T47D (cell line): ENCODE measurements at regions not wholly inside any gene's neighbourhood (a gene's known extent, or its start where the extent isn't known, plus 50 kb on each side); places are given as distances from the start of the nearest gene placed in this dataset.
"Not testable (repeated sequence)": the region's sequence is repeated elsewhere in the genome, so short reads cannot be mapped to it uniquely, and the experiment has no call there.

ENCODE experiments used
- DNase-seq, 2 experiments: peaks; one replicate each; pipeline versions ENCODE4 v3.0.0 to v3.0.0-alpha.2; 2011 to 2012; ENCODE audit warnings: low read depth in 1 of 2, low spot score in 1 of 2
- JUND ChIP-seq: IDR thresholded peaks from 2 replicates; pipeline ENCODE4 v1.6.1; 2012; ENCODE audit warnings: low read depth
- in situ Hi-C: cut with HindIII; loops from 2 replicates; pipeline ENCODE4 v1.10.0; 2016; ENCODE audit warnings: low sequenced_read_pairs, low pct_unique_long_range_greater_than_20kb

DNA sequence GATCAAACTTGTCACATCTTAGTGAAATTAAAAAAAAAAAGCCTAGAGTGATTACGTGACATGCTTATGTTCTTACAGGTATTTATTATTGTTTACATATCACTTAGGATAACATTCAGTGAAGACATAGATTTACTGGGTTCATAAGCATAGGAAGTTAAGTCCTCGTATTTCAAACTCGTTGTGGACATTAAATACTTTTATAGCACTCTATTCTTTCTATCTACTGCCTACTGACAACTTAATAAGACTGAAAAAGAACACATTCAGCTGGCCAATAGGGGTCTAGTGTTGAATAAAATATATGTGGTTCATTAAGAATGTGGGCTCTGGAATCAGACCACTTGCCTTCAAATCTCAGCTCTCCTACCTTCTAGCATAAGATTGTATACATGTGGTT lies 1927.4 kb downstream of the PCDH9 start:
- in situ Hi-C loops, result no loop called here
- no peak for TF ChIP-seq JUND
- DNase-seq, result no peak

DNA sequence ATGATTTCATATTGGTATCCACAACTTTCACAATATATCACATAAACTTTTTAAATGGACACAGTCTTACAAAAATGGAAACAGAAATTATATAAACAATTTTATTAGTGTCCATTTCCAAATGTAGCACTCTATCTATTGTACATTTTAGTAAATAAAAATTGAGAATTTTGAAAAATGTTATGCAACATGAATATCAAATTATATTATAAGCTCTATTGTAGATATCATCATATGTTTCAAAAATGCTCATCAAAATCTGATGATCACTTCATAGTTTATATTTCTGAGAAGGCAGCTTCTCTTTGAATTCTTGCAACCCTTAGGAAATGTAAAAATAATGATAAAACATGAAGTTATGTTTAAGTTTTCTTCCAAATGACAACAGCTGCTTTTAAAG lies 1928.6 kb downstream of the PCDH9 start:
- no peak for TF ChIP-seq JUND
- no peak for DNase-seq
- in situ Hi-C loops, result no loop called here

DNA sequence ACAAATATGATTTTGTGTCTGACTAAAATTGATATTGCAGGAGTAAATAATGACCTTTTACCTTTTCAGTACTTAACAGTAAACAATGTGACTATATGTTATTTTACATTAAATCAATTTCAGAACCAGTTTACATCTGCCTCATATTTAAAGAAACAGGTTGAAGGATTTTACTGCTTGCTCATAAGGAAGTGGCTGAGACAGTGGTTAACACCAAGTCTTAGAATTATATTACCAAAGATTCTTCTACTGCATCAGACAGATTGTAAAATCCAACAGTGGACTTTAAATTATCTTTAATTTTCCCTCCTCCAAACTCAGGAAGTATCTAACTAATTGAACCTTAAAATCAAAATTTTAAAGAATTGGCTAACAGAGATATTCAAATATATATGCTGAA lies 1929.9 kb downstream of the PCDH9 start:
- DNase-seq, result no peak
- in situ Hi-C loops, result no loop called here
- no peak for TF ChIP-seq JUND

DNA sequence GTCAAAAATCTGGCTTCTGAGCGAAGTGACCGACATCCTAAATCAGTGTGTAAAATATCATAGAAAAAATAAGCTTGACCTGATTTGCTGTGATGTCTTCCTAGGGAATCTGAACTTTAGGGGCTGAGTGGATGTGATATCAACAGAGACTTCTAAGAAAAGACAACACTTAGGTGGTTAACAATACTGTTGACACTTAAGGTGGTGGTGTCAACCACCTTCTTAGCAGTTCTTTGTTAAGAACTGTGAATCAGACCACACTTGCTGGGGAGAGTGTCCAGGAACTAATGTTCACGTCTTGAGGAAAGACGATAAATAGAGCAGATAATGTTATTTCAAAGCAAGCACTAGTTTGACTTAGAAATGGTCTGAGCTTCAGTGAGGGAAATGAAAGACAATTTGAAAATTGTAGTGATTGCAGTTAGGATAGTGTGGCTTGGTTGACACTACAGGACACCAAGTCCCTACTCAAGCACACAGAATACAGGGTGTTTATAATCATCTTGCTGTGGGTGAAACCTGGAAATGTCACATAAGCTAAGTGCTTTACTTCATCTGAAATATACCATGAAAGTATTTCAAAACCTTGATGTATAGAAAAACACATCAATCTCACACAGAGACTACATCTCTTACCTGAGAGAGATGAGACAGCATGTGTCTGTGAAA lies 1936.5 kb downstream of the PCDH9 start:
- TF ChIP-seq JUND, result no peak
- in situ Hi-C loops, result no loop called here

DNA sequence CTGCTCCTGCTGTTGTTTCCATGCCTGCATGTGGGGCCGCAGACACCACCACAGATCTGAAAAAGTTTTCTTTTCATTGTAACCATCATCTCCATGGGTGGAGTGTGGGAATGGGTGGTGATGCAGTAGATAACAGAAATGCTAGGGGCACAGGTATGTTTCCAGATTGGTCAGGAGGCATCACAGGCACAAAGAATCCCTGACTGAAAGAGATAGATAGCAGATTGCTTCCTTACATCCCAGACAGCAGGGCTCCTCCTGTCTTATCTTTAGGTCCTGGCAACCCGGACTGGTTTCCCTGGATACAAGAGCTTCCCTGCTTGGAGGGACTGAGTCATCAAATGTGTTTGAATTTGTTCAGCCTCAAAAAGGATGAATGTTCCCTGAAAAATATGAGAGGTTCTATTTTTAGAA lies 1937.6 kb downstream of the PCDH9 start:
- no peak for TF ChIP-seq JUND
- DNase-seq, result no peak
- in situ Hi-C loops, result no loop called here

More for the DNA sequence above, 1936.5 kb downstream of the PCDH9 start:
- DNase-seq, result no peak

DNA sequence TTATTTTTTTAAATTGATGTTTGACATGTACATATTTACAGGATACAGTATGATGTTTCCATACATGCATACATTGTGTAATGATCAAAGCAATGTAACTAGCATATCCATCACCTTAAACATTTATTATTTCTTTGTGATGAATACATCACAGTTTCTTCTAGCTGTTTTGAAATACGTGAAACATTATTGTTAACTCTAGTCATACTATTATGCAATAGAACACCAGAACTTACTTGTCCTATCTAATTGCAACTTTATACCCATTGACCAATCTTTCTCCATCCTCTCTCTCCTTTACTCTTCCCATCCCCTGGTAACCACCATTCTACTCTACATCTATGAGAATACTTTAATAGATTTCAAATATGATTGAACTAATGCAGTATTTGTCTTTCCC lies 1942.7 kb downstream of the PCDH9 start:
- in situ Hi-C loops, result no loop called here
- no peak for DNase-seq
- no peak for TF ChIP-seq JUND

DNA sequence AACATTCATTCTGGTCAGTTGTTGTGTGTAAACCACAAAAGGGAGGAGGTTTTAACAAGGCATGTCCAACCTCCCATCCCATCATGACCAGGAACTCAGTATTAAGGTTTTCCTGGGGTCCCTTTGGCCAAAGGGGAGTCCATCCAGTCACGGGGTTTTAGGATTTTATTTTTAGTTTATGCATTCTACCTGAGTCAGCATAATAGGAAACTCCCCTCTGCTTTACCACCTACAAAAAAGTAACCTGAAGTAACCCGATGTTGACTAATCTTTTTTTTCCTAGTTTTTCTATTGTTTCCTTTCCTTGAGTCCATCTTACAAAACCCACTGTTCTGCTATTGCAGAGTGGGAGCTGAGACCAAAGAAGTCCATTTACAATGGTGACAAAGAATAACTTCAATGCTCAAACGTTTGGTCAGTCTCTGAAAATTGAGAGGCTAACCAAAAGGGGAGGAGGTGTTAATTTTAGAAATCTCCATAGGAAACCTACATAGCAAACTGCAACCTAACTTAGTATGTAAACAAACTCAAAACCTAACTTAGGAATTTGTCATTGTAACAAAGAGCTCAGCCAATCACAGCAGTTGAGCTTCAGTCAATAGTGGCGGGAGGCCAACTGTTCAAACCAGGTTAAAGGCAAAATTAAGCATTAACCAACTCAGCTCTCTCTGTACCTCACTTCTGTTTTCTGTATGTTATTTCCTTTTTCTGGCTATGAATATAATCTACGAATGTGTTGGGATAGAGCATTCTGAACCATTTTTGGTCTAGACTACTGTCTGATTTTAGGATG lies 1954.1 kb downstream of the PCDH9 start:
- peak in 1 of 2 experiments; percentile 2 for DNase-seq
- no peak for TF ChIP-seq JUND
- in situ Hi-C loops, result no loop called here

DNA sequence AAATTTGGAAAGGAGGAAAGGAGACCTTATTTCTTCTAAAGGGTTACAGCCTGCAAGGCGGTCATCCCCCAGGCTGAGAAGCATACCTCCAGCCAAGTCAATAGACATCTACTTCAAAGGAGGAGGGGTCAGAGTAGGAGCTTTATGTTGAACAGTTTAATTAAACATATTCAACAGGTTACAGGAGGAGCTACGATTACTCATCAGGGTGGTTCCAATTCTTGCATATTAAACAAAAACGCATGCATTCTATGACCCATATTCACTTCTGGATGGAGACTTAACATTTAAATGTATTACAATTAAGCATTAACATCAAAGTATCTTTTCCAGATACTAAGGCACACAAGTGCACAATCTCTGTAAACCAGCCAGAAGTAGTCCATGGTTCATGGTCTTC lies 1955.0 kb downstream of the PCDH9 start:
- in situ Hi-C loops, result no loop called here
- TF ChIP-seq JUND, result no peak
- no peak for DNase-seq

DNA sequence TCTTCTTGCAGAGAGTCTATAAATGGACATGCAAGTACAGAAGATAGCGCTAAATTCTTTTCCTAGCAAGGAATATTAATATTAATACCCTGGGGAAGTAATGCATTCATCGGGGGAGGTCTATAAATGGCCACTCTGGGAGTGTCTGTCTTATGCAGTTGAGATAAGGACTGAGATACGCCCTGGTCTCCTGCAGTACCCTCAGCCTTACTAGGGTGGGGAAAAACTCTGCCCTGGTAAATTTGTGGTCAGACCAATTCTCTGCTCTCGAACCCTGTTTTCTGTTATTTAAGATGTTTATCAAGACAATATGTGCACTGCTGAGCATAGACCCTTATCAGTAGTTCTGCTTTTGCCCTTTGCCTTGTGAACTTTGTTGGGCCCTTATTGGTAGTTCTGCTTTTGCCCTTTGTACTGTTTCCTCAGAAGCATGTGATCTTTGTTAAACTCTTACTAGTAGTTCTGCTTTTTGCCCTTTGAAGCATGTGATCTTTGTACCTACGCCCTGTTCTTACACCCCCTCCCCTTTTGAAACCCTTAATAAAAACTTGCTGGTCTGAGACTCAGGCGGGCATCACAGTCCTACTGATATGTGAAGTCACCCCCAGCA lies 1956.2 kb downstream of the PCDH9 start:
- in situ Hi-C loops, DNase-seq: not testable (repeated sequence)

DNA sequence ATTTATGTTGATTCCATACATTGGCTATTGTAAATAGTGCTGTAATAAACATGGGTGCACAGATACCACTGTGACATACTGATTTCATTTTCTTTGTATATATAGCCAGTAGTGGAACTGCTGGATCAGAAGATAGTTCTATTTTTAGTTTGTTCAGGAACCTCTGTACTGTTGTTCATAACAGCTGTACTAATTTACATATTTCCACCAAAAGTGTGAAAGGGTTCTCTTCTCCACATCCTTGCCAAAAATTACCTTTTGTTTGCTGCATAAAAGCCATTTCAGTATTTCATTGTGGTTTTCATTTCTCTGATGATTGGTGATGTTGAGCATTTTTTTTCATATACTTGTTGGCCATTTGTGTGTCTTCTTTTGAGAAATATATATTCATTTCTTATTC lies 1962.1 kb downstream of the PCDH9 start:
- DNase-seq, result no peak
- in situ Hi-C loops, result no loop called here

DNA sequence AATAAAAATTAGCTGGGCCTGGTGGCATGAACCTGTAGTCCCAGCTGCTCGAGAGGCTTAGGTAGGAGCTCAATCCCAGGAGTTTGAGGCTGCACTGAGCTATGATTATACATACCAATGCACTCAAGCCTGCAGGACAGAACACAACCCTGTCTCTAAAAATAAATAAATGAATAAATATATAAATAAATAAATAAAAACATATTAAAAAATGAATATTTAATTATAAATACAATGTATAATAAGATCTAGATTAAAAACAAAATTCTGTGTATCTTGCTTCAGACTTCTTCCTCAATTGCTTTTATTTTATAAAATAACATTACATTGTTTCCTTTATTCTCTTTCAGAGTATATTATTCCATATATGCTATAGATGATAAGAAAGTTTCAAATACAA lies 1964.1 kb downstream of the PCDH9 start:
- in situ Hi-C loops, result no loop called here
- no peak for TF ChIP-seq JUND
- DNase-seq, result no peak

More for the DNA sequence above, 1962.1 kb downstream of the PCDH9 start:
- no peak for TF ChIP-seq JUND

DNA sequence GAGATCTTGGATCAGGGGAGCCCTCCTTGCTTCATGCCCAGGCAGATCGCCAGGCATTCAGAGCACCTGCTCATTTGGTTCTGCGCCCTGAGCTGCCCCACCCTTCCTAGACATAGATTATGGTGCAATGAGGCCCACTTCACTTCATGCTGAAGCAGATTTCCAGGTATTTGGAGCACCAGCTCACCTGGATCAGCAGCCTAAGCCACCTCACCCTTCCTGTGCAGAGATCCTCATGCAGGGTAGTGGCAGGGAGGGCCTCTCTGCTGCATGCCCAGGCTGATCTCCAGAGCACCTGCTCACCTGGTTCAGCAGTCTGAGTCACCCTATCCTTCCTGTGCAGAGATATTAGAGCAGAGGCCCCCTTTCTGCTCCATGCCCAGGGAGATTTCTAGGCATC lies 1966.1 kb downstream of the PCDH9 start:
- TF ChIP-seq JUND, result no peak
- in situ Hi-C loops, result no loop called here
- DNase-seq, result no peak
